HCT116 (cell line): ENCODE measurements at regions not wholly inside any gene's neighbourhood (a gene's known extent, or its start where the extent isn't known, plus 50 kb on each side); places are given as distances from the start of the nearest gene placed in this dataset.
"Not testable (repeated sequence)": the region's sequence is repeated elsewhere in the genome, so short reads cannot be mapped to it uniquely, and the experiment has no call there.

Experiments
- ATAC-seq: fragments of 200-7000 bp; cut with Tn5 transposase; 2 replicates; pipeline ENCODE4 v1.9.1; 2020; ENCODE audit warnings: mild to moderate bottlenecking, moderate library complexity
- BruUV-seq: library from RNA; stranded (reverse); fragments of 400-500 nt; replicated peaks from 2 replicates; lab custom pipeline; 2021; lab: Mats Ljungman, UMichigan
- CTCF ChIA-PET: fragments of 300-600 bp; sonication (Branson Sonifier 250); formaldehyde crosslinking; loops from one replicate; lab custom pipeline; 2021; ENCODE audit warnings: antibody characterized with exemption; lab: Charles Lee
- POLR2A ChIA-PET: fragments of 300-600, 350-600 bp; sonication (Branson Sonifier 250); formaldehyde crosslinking; loops from one replicate; lab custom pipeline; 2021; ENCODE audit warnings: antibody characterized with exemption; lab: Charles Lee
- RAD21 ChIA-PET, 2 experiments: fragments of 300-600 bp; sonication (Branson Sonifier 250); formaldehyde crosslinking; loops; one replicate each; lab custom pipeline; 2023; ENCODE audit warnings: low total read pairs in 2 of 2; ENCODE audit not compliant: uncharacterized antibody in 2 of 2, unreplicated experiment in 2 of 2, low non-redundant PET in 1 of 2; lab: Charles Lee
- DNase-seq: peaks from one replicate; pipeline ENCODE4 v3.0.0-alpha.2; 2010; ENCODE audit warnings: low read depth, low spot score
- H2AFZ ChIP-seq: fragments of 200-600 bp; shearing (Covaris generic), sonication (generic); 2 replicates; pipeline ENCODE4 v1.6.1; 2017; ENCODE audit warnings: low read depth, mixed run types, mixed read lengths, antibody characterized with exemption, low read length; ENCODE audit not compliant: poor library complexity, severe bottlenecking
- H3K27ac ChIP-seq: 2 replicates; pipeline ENCODE4 v1.5.1; 2012; ENCODE audit warnings: low read depth, low read length
- H3K27me3 ChIP-seq: fragments of 200-600 bp; sonication (generic); 2 replicates; pipeline ENCODE4 v1.6.1; 2016; ENCODE audit warnings: mixed run types, low read length, mixed read lengths; ENCODE audit not compliant: insufficient read depth
- H3K36me3 ChIP-seq, 2 experiments: fragments of 200-500 bp in 1 of 2; fragments of 200-600 bp in 1 of 2; sonication (Bioruptor generic) in 1 of 2; sonication (generic) in 1 of 2; 2 replicates each; pipeline versions ENCODE4 v1.5.1 to v1.6.1; 2014 to 2016; ENCODE audit warnings: low read length in 2 of 2, inconsistent platforms in 1 of 2, mixed read lengths in 1 of 2, mixed run types in 1 of 2; ENCODE audit not compliant: insufficient read depth in 2 of 2, control insufficient read depth in 1 of 2
- H3K4me1 ChIP-seq, 2 experiments: fragments of 200-600 bp in 1 of 2; sonication (generic) in 1 of 2; 2 replicates each; pipeline versions ENCODE4 v1.5.1 to v1.6.1; 2012 to 2017; ENCODE audit warnings: low read length in 2 of 2, inconsistent platforms in 1 of 2, mild to moderate bottlenecking in 1 of 2, mixed read lengths in 1 of 2, mixed run types in 1 of 2, moderate library complexity in 1 of 2; ENCODE audit not compliant: insufficient read depth in 2 of 2, control insufficient read depth in 1 of 2
- H3K4me2 ChIP-seq: fragments of 200-600 bp; sonication (generic); 2 replicates; pipeline ENCODE4 v1.6.1; 2017; ENCODE audit warnings: mixed run types, low read length, mixed read lengths
- H3K4me3 ChIP-seq, 2 experiments: fragments of 200-600 bp in 1 of 2; sonication (generic) in 1 of 2; replicated peaks in 1 of 2; 2 replicates each; pipeline ENCODE4 v1.5.1; 2011 to 2016; ENCODE audit warnings: low read length in 2 of 2, control low read depth in 1 of 2, low read depth in 1 of 2, mild to moderate bottlenecking in 1 of 2, mixed read lengths in 1 of 2, mixed run types in 1 of 2
- H3K79me2 ChIP-seq: fragments of 200-600 bp; sonication (generic); 2 replicates; pipeline ENCODE4 v1.6.1; 2017; ENCODE audit warnings: mild to moderate bottlenecking, mixed run types, low read length, moderate library complexity, mixed read lengths; ENCODE audit not compliant: insufficient read depth
- H3K9ac ChIP-seq: fragments of 200-600 bp; sonication (generic); 2 replicates; pipeline ENCODE4 v1.6.1; 2016; ENCODE audit warnings: low read length, mixed read lengths
- H3K9me2 ChIP-seq: fragments of 200-600 bp; sonication (generic), shearing (Covaris generic); 2 replicates; pipeline ENCODE4 v1.6.1; 2017; ENCODE audit warnings: mixed run types, mild to moderate bottlenecking, moderate library complexity; ENCODE audit not compliant: insufficient read depth
- H3K9me3 ChIP-seq, 2 experiments: fragments of 200-500 bp in 1 of 2; fragments of 200-600 bp in 1 of 2; sonication (Bioruptor generic) in 1 of 2; sonication (generic) in 1 of 2; 2 replicates each; pipeline ENCODE4 v1.6.1; 2014 to 2017; ENCODE audit warnings: low read length in 2 of 2, mixed read lengths in 2 of 2, inconsistent platforms in 1 of 2, low read depth in 1 of 2, mild to moderate bottlenecking in 1 of 2, mixed run types in 1 of 2, moderate library complexity in 1 of 2; ENCODE audit not compliant: control insufficient read depth in 1 of 2, insufficient read depth in 1 of 2
- H4K20me1 ChIP-seq: fragments of 200-600 bp; sonication (generic), shearing (Covaris generic); 2 replicates; pipeline ENCODE4 v1.6.1; 2017; ENCODE audit warnings: mixed run types, mild to moderate bottlenecking, moderate library complexity; ENCODE audit not compliant: insufficient read depth
- EZH2phosphoT487 ChIP-seq: fragments of 200-600 bp; IDR thresholded peaks from 2 replicates; pipeline ENCODE4 v1.6.1; 2018; ENCODE audit warnings: antibody characterized with exemption, borderline replicate concordance
- FOSL1 ChIP-seq: IDR thresholded peaks from 2 replicates; pipeline ENCODE4 v1.6.1; 2012; ENCODE audit warnings: low read depth
- POLR2A ChIP-seq: IDR thresholded peaks from 2 replicates; pipeline ENCODE4 v1.7.0; 2011; ENCODE audit warnings: borderline replicate concordance; ENCODE audit not compliant: insufficient read depth, insufficient read length; ENCODE audit errors: extremely low read depth
- RAD21 ChIP-seq: IDR thresholded peaks from 2 replicates; pipeline ENCODE4 v1.6.1; 2012; ENCODE audit warnings: low read depth, mild to moderate bottlenecking
- REST ChIP-seq: IDR thresholded peaks from 2 replicates; pipeline ENCODE4 v1.6.1; 2012; ENCODE audit warnings: low read depth
- SIN3A ChIP-seq: IDR thresholded peaks from 2 replicates; pipeline ENCODE4 v1.6.1; 2012; ENCODE audit warnings: low read depth
- ZBTB33 ChIP-seq: IDR thresholded peaks from 2 replicates; pipeline ENCODE4 v1.6.1; 2011; ENCODE audit warnings: mild to moderate bottlenecking, low read length, moderate library complexity; ENCODE audit not compliant: insufficient replicate concordance; ENCODE audit errors: extremely low read depth
- ZNF274 ChIP-seq: fragments of 200-500 bp; sonication (Bioruptor generic); IDR thresholded peaks from 2 replicates; pipeline ENCODE4 v1.6.1; 2014; ENCODE audit warnings: mild to moderate bottlenecking, low read depth, low read length, inconsistent platforms
- intact Hi-C: fragments of 100-400 bp; cut with micrococcal nuclease; formaldehyde crosslinking; loops from 2 replicates; pipeline ENCODE4 v1.10.0; 2022

- H3K9ac ChIP-seq, CTCF ChIA-PET, H3K27ac ChIP-seq, H3K9me3 ChIP-seq, H3K4me1 ChIP-seq, H4K20me1 ChIP-seq, BruUV-seq, H3K4me3 ChIP-seq, DNase-seq, H2AFZ ChIP-seq, intact Hi-C loops, ATAC-seq, H3K4me2 ChIP-seq, POLR2A ChIA-PET, RAD21 ChIA-PET, H3K36me3 ChIP-seq, H3K79me2 ChIP-seq, H3K9me2 ChIP-seq, H3K27me3 ChIP-seq: not testable (repeated sequence)
Measured at GRCh38 chr6:82100763-82101162, 146.8 kb downstream of the IBTK start.

GRCh38 chr6:82097676-82098075 lies 149.9 kb downstream of the IBTK start:
- no TSS peak for BruUV-seq

GRCh38 chr6:82095091-82095490 lies 152.5 kb downstream of the IBTK start:
- no TSS peak for BruUV-seq
- Histone ChIP-seq H2AFZ (no peak overlapping the region), H4K20me1 (no peaks in the 10 kb centered on the region), H3K79me2 (no peaks in the 10 kb centered on the region), H3K9ac (no peak overlapping the region), H3K27ac (no peak overlapping the region), H3K9me3 (no peaks in the 10 kb centered on the region), H3K4me2 (no peak overlapping the region), H3K9me2 (no peaks in the 10 kb centered on the region), H3K4me1 (peaks cover 0 to 6% of the 10 kb centered on the region in 2 experiments; a peak in 1 of 4 replicates), H3K27me3 (no peaks in the 10 kb centered on the region), H3K36me3 (no peaks in the 10 kb centered on the region), H3K4me3 (no peak overlapping the region)
- intact Hi-C loops: no loop called here
- ChIA-PET POLR2A (no interaction called here), CTCF (no interaction called here), RAD21 (no interaction called here)
- DNase-seq (no peak), ATAC-seq (no peak)
- TF ChIP-seq SIN3A (no peak), EZH2phosphoT487 (no peak), POLR2A (no peak), ZBTB33 (no peak), ZNF274 (no peak), REST (no peak)

More at GRCh38 chr6:82097676-82098075, 149.9 kb downstream of the IBTK start:
- H3K27ac ChIP-seq: no peak overlapping the region
- CTCF ChIA-PET: no interaction called here
- POLR2A ChIA-PET: no interaction called here
- H3K9me3 ChIP-seq: no peaks in the 10 kb centered on the region
- RAD21 ChIA-PET: no interaction called here
- no peaks in the 10 kb centered on the region for H3K27me3 ChIP-seq
- H3K9me2 ChIP-seq: no peaks in the 10 kb centered on the region
- no peak overlapping the region for H3K4me3 ChIP-seq
- ATAC-seq (no peak), DNase-seq (no peak)
- intact Hi-C loops: no loop called here
- H3K36me3 ChIP-seq: no peaks in the 10 kb centered on the region
- H3K79me2 ChIP-seq: no peaks in the 10 kb centered on the region
- no peak overlapping the region for H3K4me2 ChIP-seq
- no peak overlapping the region for H3K9ac ChIP-seq
- H4K20me1 ChIP-seq: no peaks in the 10 kb centered on the region
- peaks cover 0 to 6% of the 10 kb centered on the region in 2 experiments; a peak in 1 of 4 replicates for H3K4me1 ChIP-seq
- no peak overlapping the region for H2AFZ ChIP-seq
- TF ChIP-seq RAD21: no peak
- 0 out of 2 replicates have a peak, but pooled peaks have one; percentile 14 for TF ChIP-seq FOSL1
